K562 (cell line): ENCODE measurements at regions not wholly inside any gene's neighbourhood (a gene's known extent, or its start where the extent isn't known, plus 50 kb on each side); places are given as distances from the start of the nearest gene placed in this dataset.

Experiments
- ASH1L ChIP-seq: fragments of 450-650 bp; IDR thresholded peaks from 2 replicates; pipeline ENCODE4 v1.6.1; 2018; ENCODE audit warnings: borderline replicate concordance, mild to moderate bottlenecking, low read depth; ENCODE audit not compliant: partially characterized antibody
- BDP1 ChIP-seq: IDR thresholded peaks from 3 replicates; pipeline ENCODE4 v1.6.1; 2011; ENCODE audit not compliant: insufficient read length, insufficient read depth
- COPS2 ChIP-seq: fragments of 450-650 bp; conservative IDR thresholded peaks from 2 replicates; pipeline ENCODE4 v1.6.1; 2016; ENCODE audit warnings: mild to moderate bottlenecking, moderate library complexity
- CREM ChIP-seq: IDR thresholded peaks from 2 replicates; pipeline ENCODE4 v1.6.1; 2014; ENCODE audit warnings: antibody characterized with exemption, low read depth
- HES1 ChIP-seq: fragments of 450-650 bp; IDR thresholded peaks from 2 replicates; pipeline ENCODE4 v1.6.1; 2016; ENCODE audit warnings: low read depth, mild to moderate bottlenecking, moderate library complexity
- KDM5B ChIP-seq: fragments of 200-600 bp; sonication (generic); IDR thresholded peaks from 2 replicates; pipeline ENCODE4 v1.6.1; 2012; ENCODE audit warnings: low read depth, mild to moderate bottlenecking, moderate library complexity, low read length, control low read depth, inconsistent platforms; ENCODE audit not compliant: insufficient replicate concordance
- MAX ChIP-seq: sonication (generic); formaldehyde crosslinking; IDR thresholded peaks from 2 replicates; pipeline ENCODE4 v1.9.0; 2022; ENCODE audit warnings: mild to moderate bottlenecking, missing genetic modification reagents
- MGA ChIP-seq: fragments of 450-650 bp; IDR thresholded peaks from 2 replicates; pipeline ENCODE4 v1.6.1; 2016; ENCODE audit warnings: mild to moderate bottlenecking, moderate library complexity
- PHF8 ChIP-seq: fragments of 200-600 bp; sonication (generic); IDR thresholded peaks from 2 replicates; pipeline ENCODE4 v1.6.1; 2012; ENCODE audit warnings: mixed run types, mild to moderate bottlenecking, inconsistent platforms, low read length, moderate library complexity, borderline replicate concordance
- POLR2A ChIP-seq: fragments of 450-650 bp; conservative IDR thresholded peaks from 2 replicates; pipeline ENCODE4 v1.6.1; 2016
- SIN3A ChIP-seq, 2 experiments: fragments of 150-350 bp in 1 of 2; IDR thresholded peaks; 2 replicates each; pipeline ENCODE4 v1.6.1; 2011 to 2016; ENCODE audit warnings: borderline replicate concordance in 2 of 2, low read depth in 2 of 2, low read length in 2 of 2, mild to moderate bottlenecking in 2 of 2, moderate library complexity in 2 of 2; ENCODE audit not compliant: control insufficient read depth in 1 of 2
- TAF9B ChIP-seq: fragments of 450-650 bp; IDR thresholded peaks from 2 replicates; pipeline ENCODE4 v1.6.1; 2018; ENCODE audit warnings: mild to moderate bottlenecking; ENCODE audit not compliant: partially characterized antibody
- ZNF174 ChIP-seq: fragments of 250-450 bp; sonication (Bioruptor Pico); IDR thresholded peaks from 2 replicates; pipeline ENCODE4 v1.4.0; 2020; ENCODE audit warnings: mild to moderate bottlenecking
- ZNF224 ChIP-seq: sonication (generic); formaldehyde crosslinking; IDR thresholded peaks from 2 replicates; pipeline ENCODE4 v1.8.0; 2022; ENCODE audit warnings: mild to moderate bottlenecking, missing genetic modification reagents
- ZNF347 ChIP-seq: fragments of 450-650 bp; formaldehyde crosslinking; IDR thresholded peaks from 2 replicates; pipeline ENCODE4 v1.4.0; 2020; ENCODE audit warnings: low read depth, mild to moderate bottlenecking, moderate library complexity

GRCh38 chr22:25447686-25448434 is 116.6 kb upstream of the GRK3 start (continued):
- TF ChIP-seq MGA (peak; percentile 81), COPS2 (no peak), HES1 (no peak), KDM5B (peak; percentile 70), TAF9B (peak; percentile 48), SIN3A (IDR thresholded peaks at IDR 0.05; ENCODE audit: borderline replicate concordance in 2 of 2, control insufficient read depth in 1 of 2, low read depth in 2 of 2, low read length in 2 of 2) (0 out of 4 replicates have a peak, but pooled peaks of 1 of the 2 experiments have one; percentile 15), CREM (peak; percentile 70), ZNF174 (CRISPR knock-in tag) (no peak), ZNF224 (CRISPR knock-in tag) (no peak), MAX (CRISPR knock-in tag) (peak; percentile 91), PHF8 (peak; percentile 81; the same call in 1 of the 2 replicates), BDP1 (no peak), POLR2A (peak; percentile 69), ZNF347 (CRISPR knock-in tag) (no peak), ASH1L (no peak)
